ENCODE measurements at regions not wholly inside any gene's neighbourhood (a gene's known extent, or its start where the extent isn't known, plus 50 kb on each side); places are given as distances from the start of the nearest gene placed in this dataset.

- Histone ChIP-seq H3K4me1 (ENCODE audit: control insufficient read depth, extremely low read depth, insufficient read depth, low read length) (no peaks in the 10 kb centered on the region), H3K9ac (replicated peaks; ENCODE audit: extremely low read depth, insufficient read depth, low read length) (no peak overlapping the region), H3K36me3 (ENCODE audit: control insufficient read depth in 2 of 2, extremely low read depth in 1 of 2, insufficient read depth in 2 of 2, low read length in 2 of 2) (no peaks in the 10 kb centered on the region), H4K20me1 (replicated peaks; ENCODE audit: control insufficient read depth, extremely low read depth, insufficient read depth, low read length) (no peaks in the 10 kb centered on the region), H3K79me2 (ENCODE audit: control insufficient read depth, insufficient read depth, low read length) (no peaks in the 10 kb centered on the region), H3K4me3 (replicated peaks in 1 of 3; ENCODE audit: insufficient read depth in 1 of 3, low read depth in 1 of 3, low read length in 3 of 3) (no peak overlapping the region), H3K27me3 (ENCODE audit: control insufficient read depth in 2 of 2, insufficient read depth in 2 of 2, low read length in 2 of 2) (no peaks in the 10 kb centered on the region), H3K9me1 (replicated peaks; ENCODE audit: control insufficient read depth, extremely low read depth, insufficient read depth, low read length) (no peaks in the 10 kb centered on the region), H2AFZ (ENCODE audit: low read depth, low read length) (no peak overlapping the region), H3K9me3 (replicated peaks; ENCODE audit: control insufficient read depth, insufficient read depth, low read length) (no peaks in the 10 kb centered on the region), H3K4me2 (ENCODE audit: insufficient read depth, low read length) (no peak overlapping the region), H3K27ac (ENCODE audit: insufficient read depth, low read depth, low read length) (no peak overlapping the region)
- DNase-seq (ENCODE audit: low read depth, low spot score) (no peak), FAIRE-seq (no peak)
- no TSS peak for BruUV-seq (replicated peaks)
- ChIA-PET POLR2A (no interaction called here), CTCF (no interaction called here)
- TF ChIP-seq FOS (IDR thresholded peaks at IDR 0.05; ENCODE audit: borderline replicate concordance, insufficient read depth, low read length) (no peak), MAX (IDR thresholded peaks at IDR 0.05; ENCODE audit: insufficient read depth, insufficient read length) (no peak), JUN (IDR thresholded peaks at IDR 0.05; ENCODE audit: borderline replicate concordance, insufficient read depth, insufficient read length, low read depth) (no peak), GATA2 (IDR thresholded peaks at IDR 0.05; ENCODE audit: insufficient read depth, insufficient read length, low read depth, low read length) (no peak), CTCF (IDR thresholded peaks at IDR 0.05; ENCODE audit: extremely low read depth in 1 of 2, insufficient read depth in 1 of 2, low read depth in 1 of 2, low read length in 2 of 2) (no peak), EZH2 (IDR thresholded peaks at IDR 0.05; ENCODE audit: borderline replicate concordance, low read depth, low read length, severe bottlenecking) (no peak)
- intact Hi-C loops (cut with micrococcal nuclease) (no loop called here), dilution Hi-C loops (cut with MboI; ENCODE audit: extremely low pct_ligation_motif_present, low sequenced_read_pairs) (no loop called here)
Measured at GRCh38 chr3:181808053-181808452, 96.3 kb downstream of the SOX2 start.

GRCh38 chr3:181823716-181824115 is 112.0 kb downstream of the SOX2 start:
- no peaks in the 10 kb centered on the region for H4K20me1 ChIP-seq (replicated peaks; ENCODE audit: control insufficient read depth, extremely low read depth, insufficient read depth, low read length)
- TF ChIP-seq POLR2A (IDR thresholded peaks at IDR 0.05; ENCODE audit: low read depth, low read length) (no peak), EZH2 (IDR thresholded peaks at IDR 0.05; ENCODE audit: borderline replicate concordance, low read depth, low read length, severe bottlenecking) (no peak), CTCF (IDR thresholded peaks at IDR 0.05; ENCODE audit: extremely low read depth in 1 of 2, insufficient read depth in 1 of 2, low read depth in 1 of 2, low read length in 2 of 2) (no peak), POLR2AphosphoS5 (IDR thresholded peaks at IDR 0.05; ENCODE audit: insufficient read depth, low read depth, low read length) (no peak), GATA2 (IDR thresholded peaks at IDR 0.05; ENCODE audit: insufficient read depth, insufficient read length, low read depth, low read length) (no peak), FOS (IDR thresholded peaks at IDR 0.05; ENCODE audit: borderline replicate concordance, insufficient read depth, low read length) (no peak), MYC (IDR thresholded peaks at IDR 0.05; ENCODE audit: low read depth, low read length) (no peak), MAX (IDR thresholded peaks at IDR 0.05; ENCODE audit: insufficient read depth, insufficient read length) (no peak), JUN (IDR thresholded peaks at IDR 0.05; ENCODE audit: borderline replicate concordance, insufficient read depth, insufficient read length, low read depth) (no peak)
- H3K79me2 ChIP-seq (ENCODE audit: control insufficient read depth, insufficient read depth, low read length): no peaks in the 10 kb centered on the region
- dilution Hi-C loops (cut with MboI; ENCODE audit: extremely low pct_ligation_motif_present, low sequenced_read_pairs): no loop called here
- ChIA-PET CTCF (no interaction called here), POLR2A (no interaction called here)
- H3K27me3 ChIP-seq (ENCODE audit: control insufficient read depth in 2 of 2, insufficient read depth in 2 of 2, low read length in 2 of 2): no peaks in the 10 kb centered on the region
- DNase-seq (ENCODE audit: low read depth, low spot score) (no peak), FAIRE-seq (no peak)
- no peaks in the 10 kb centered on the region for H3K9me1 ChIP-seq (replicated peaks; ENCODE audit: control insufficient read depth, extremely low read depth, insufficient read depth, low read length)
- no peak overlapping the region for H3K27ac ChIP-seq (ENCODE audit: insufficient read depth, low read depth, low read length)
- no peaks in the 10 kb centered on the region for H3K36me3 ChIP-seq (ENCODE audit: control insufficient read depth in 2 of 2, extremely low read depth in 1 of 2, insufficient read depth in 2 of 2, low read length in 2 of 2)
- H3K4me3 ChIP-seq (replicated peaks in 1 of 3; ENCODE audit: insufficient read depth in 1 of 3, low read depth in 1 of 3, low read length in 3 of 3): no peak overlapping the region
- intact Hi-C loops (cut with micrococcal nuclease): no loop called here
- H3K9ac ChIP-seq (replicated peaks; ENCODE audit: extremely low read depth, insufficient read depth, low read length): no peak overlapping the region
- no peak overlapping the region for H3K4me2 ChIP-seq (ENCODE audit: insufficient read depth, low read length)
- no peak overlapping the region for H2AFZ ChIP-seq (ENCODE audit: low read depth, low read length)
- no peaks in the 10 kb centered on the region for H3K9me3 ChIP-seq (replicated peaks; ENCODE audit: control insufficient read depth, insufficient read depth, low read length)
- BruUV-seq (replicated peaks): no TSS peak
- no peaks in the 10 kb centered on the region for H3K4me1 ChIP-seq (ENCODE audit: control insufficient read depth, extremely low read depth, insufficient read depth, low read length)
